ENCODE measurements at regions not wholly inside any gene's neighbourhood (a gene's known extent, or its start where the extent isn't known, plus 50 kb on each side); places are given as distances from the start of the nearest gene placed in this dataset.

- TF ChIP-seq CTCF (tag by site-specific recombination; IDR thresholded peaks at IDR 0.05) = no peak
- TF ChIP-seq ZNF549 (tag by site-specific recombination; IDR thresholded peaks at IDR 0.05) = no peak
- TF ChIP-seq ZNF416 (tag by site-specific recombination; IDR thresholded peaks at IDR 0.05) = no peak
- TF ChIP-seq TCF7L2 (IDR thresholded peaks at IDR 0.05; ENCODE audit: borderline replicate concordance, low read depth, low read length) = no peak
Measured at GRCh38 chr6:109298605-109299264, 83.5 kb downstream of the CD164 start.
